ENCODE measurements at regions not wholly inside any gene's neighbourhood (a gene's known extent, or its start where the extent isn't known, plus 50 kb on each side); places are given as distances from the start of the nearest gene placed in this dataset.
"Not testable (repeated sequence)": the region's sequence is repeated elsewhere in the genome, so short reads cannot be mapped to it uniquely, and the experiment has no call there.

- DNase-seq, result not testable (repeated sequence)
These were observed 61.6 kb upstream of the GBA3 start for GRCh38 chr4:22631167-22631566.

- DNase-seq, result no peak
These were observed 58.1 kb upstream of the GBA3 start for GRCh38 chr4:22634541-22635181.

GRCh38 chr4:22635182-22635549 lies 57.6 kb upstream of the GBA3 start:
- not testable (repeated sequence) for DNase-seq

GRCh38 chr4:22635692-22636091 lies 57.0 kb upstream of the GBA3 start:
- DNase-seq, result no peak

- no peak for DNase-seq
These were observed 55.4 kb upstream of the GBA3 start for GRCh38 chr4:22637306-22637705.

Data from suppressor macrophage treated with lipopolysaccharide for 4 hours (primary cell).